Hepatocyte (in vitro differentiated cells): ENCODE measurements at regions not wholly inside any gene's neighbourhood (a gene's known extent, or its start where the extent isn't known, plus 50 kb on each side); places are given as distances from the start of the nearest gene placed in this dataset.

Source experiments
- CTCF ChIP-seq: fragments of 200-600 bp; sonication (generic); IDR thresholded peaks from 2 replicates; pipeline ENCODE4 v1.5.1; 2016; ENCODE audit warnings: antibody characterized with exemption, mild to moderate bottlenecking; ENCODE audit not compliant: poor library complexity
- EZH2 ChIP-seq: fragments of 200-600 bp; sonication (generic); IDR thresholded peaks from 2 replicates; pipeline ENCODE4 v1.6.1; 2016; ENCODE audit warnings: antibody characterized with exemption, mild to moderate bottlenecking, borderline replicate concordance

DNA sequence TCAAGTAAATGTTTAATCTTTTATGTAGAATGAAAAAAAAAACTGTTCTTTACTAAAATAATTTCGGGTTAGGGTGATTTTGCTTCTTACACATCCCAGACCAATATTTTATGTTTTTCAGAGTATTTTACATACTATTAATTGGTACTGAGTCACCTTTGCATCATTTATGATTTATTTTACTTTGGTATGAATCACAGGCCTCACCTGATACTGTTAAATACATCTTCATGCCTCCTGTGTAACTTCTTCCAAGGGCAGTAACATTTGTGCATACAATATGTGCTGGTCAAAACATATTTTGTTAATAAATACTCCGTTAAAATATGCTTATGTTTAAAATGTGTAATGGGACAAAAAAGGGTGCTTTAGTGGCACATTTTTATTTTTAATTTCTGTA, 529.6 kb downstream of the ZNF674 start:
- TF ChIP-seq CTCF (no peak), EZH2 (no peak)
